ENCODE measurements at regions not wholly inside any gene's neighbourhood (a gene's known extent, or its start where the extent isn't known, plus 50 kb on each side); places are given as distances from the start of the nearest gene placed in this dataset.

- no peak for TF ChIP-seq CTCF (IDR thresholded peaks at IDR 0.05; ENCODE audit: borderline replicate concordance, extremely low read depth, low read length, poor library complexity, severe bottlenecking)
- TF ChIP-seq EZH2 (IDR thresholded peaks at IDR 0.05; ENCODE audit: borderline replicate concordance, low read depth, low read length, severe bottlenecking): no peak
Measured at GRCh38 chr13:50451609-50452008, 391.9 kb downstream of the DLEU7 start.
